Dedifferentiated amniotic fluid mesenchymal stem cell (primary cell): ENCODE measurements at regions not wholly inside any gene's neighbourhood (a gene's known extent, or its start where the extent isn't known, plus 50 kb on each side); places are given as distances from the start of the nearest gene placed in this dataset.
A peak's percentile ranks its signal among the peaks of the same experiment; 100 is the strongest.

Experiments used
- DNase-seq: peaks from one replicate; pipeline ENCODE4 v3.0.0-alpha.2; 2016; ENCODE audit errors: extremely low spot score

DNA sequence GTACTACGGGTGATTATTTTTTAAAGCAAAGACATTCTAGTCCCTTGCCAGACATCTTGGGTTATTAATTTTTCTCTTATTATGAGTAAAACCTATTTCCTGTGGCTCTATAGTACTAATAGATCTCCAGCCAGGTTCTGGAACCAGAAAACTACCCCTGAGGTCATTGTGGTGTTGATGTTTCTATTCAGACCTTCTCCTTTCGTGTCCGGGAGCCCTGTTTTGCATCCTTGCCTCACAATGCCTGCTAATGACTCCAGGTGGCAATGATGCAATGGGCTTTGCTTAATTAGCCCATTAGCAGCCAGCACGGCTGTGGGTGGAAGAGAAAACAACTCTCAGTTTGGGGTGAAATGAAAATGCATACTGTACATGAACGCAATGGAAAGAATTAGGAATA, 62.9 kb upstream of the ARG1 start:
- no peak for DNase-seq

DNA sequence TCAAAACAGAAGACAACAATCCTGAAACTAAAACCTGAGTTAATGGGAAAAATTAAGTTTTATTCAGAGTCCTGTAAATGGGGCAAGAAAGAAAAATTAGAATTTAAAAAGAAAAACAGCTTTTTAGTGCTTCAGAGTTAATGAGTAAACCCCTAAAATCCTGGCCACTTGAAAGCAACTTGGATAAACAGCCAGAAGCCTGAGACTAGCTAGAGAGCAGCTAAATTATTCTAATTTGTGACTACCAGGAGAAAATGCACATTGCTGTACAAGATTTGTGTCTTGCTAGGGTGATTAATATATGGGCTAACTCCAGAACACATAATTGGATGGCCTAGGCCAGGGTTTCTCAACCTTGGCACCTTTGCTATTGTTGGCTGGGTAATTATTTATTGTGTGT, 62.4 kb upstream of the ARG1 start:
- no peak for DNase-seq

DNA sequence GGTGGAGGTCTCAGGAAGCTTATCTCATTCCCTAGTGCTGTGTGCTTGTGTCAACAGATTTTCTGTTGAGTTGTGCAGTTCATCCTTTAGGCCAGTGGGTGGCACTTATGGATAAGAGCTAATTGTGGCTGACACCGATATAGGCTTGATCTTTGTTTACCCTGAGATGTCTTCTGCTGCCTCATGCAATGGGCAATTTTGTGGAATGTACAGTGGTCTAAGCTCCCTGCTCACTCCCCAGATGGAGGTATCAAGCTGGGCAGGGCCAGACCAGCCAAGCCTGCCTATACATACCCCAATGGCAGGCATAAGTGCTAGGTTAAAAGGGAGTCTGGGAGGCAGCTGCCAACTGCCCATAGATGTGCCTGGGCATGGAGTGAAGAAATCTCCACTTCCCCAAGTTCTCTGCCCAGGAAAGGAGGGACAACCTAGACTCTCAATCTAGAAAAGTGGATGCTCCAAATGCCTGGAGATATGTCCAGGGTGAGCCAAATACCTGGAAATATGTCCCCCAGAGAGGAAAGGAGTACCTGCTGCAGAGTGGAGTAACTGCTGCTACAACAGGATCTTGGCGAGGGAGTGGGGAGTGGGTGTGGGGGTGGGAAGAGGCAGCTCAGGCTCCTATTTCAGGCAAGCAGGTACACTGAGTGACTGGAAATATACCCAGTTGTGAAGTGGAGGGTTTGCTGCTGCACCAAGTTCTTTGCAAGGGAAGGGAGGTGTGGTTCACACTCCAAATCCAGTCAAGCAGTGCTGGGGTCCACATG, 53.2 kb upstream of the ARG1 start:
- DNase-seq = peak; percentile 40
